ENCODE measurements at regions not wholly inside any gene's neighbourhood (a gene's known extent, or its start where the extent isn't known, plus 50 kb on each side); places are given as distances from the start of the nearest gene placed in this dataset.

DNA sequence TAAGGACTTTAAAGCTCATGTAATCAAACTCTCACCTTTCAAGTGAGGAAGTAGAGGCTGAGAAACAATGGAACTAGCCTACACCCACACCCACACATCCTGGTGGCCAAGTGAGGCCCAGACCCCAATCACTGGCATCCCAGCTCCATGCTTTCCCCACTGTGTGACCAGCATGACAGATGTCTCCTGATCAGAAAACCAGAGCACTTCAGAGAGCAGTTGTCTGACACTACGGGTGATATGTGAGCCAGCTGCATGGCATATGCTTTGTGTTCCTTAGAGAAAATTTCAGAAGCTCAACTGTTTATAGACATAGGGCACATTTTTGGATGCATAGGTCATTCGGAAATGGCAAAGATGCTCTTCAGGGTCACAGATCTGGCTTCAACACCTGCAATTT lies 315.2 kb downstream of the NDFIP2 start:
- Histone ChIP-seq H3K27me3 (ENCODE audit: control insufficient read depth, extremely low read depth, insufficient read depth, low read length) (no peaks in the 10 kb centered on the region), H3K9ac (ENCODE audit: control insufficient read depth, extremely low read depth, insufficient read depth, low read length) (no peak overlapping the region), H3K9me1 (ENCODE audit: control insufficient read depth, extremely low read depth, insufficient read depth, low read length) (no peaks in the 10 kb centered on the region), H3K4me1 (ENCODE audit: control insufficient read depth, extremely low read depth, insufficient read depth, low read length) (peaks cover 4% of the 10 kb centered on the region), H3K27ac (ENCODE audit: control insufficient read depth, insufficient read depth, low read length) (no peak overlapping the region), H3K79me2 (ENCODE audit: control insufficient read depth, insufficient read depth, low read length) (no peaks in the 10 kb centered on the region), H2AFZ (ENCODE audit: control insufficient read depth, low read length) (no peak overlapping the region), H3K4me3 (ENCODE audit: control insufficient read depth in 2 of 3, extremely low read depth in 1 of 3, insufficient read depth in 2 of 3, low read depth in 1 of 3, low read length in 3 of 3) (no peak overlapping the region), H3K9me3 (ENCODE audit: control insufficient read depth, low read depth, low read length) (no peaks in the 10 kb centered on the region), H3K36me3 (ENCODE audit: control insufficient read depth in 2 of 2, extremely low read depth in 1 of 2, insufficient read depth in 2 of 2, low read length in 2 of 2) (no peaks in the 10 kb centered on the region), H4K20me1 (ENCODE audit: control insufficient read depth, extremely low read depth, insufficient read depth, low read length) (no peaks in the 10 kb centered on the region), H3K4me2 (ENCODE audit: control insufficient read depth, extremely low read depth, insufficient read depth, low read depth, low read length) (no peak overlapping the region)
- FAIRE-seq (no peak), DNase-seq (ENCODE audit: low read depth, low spot score) (no peak)
- TF ChIP-seq EZH2 (IDR thresholded peaks at IDR 0.05; ENCODE audit: low read length) (no peak), CTCF (optimal IDR thresholded peaks at IDR 0.05 in 1 of 3, IDR thresholded peaks at IDR 0.05 in 1 of 3, conservative IDR thresholded peaks at IDR 0.05 in 1 of 3; ENCODE audit: extremely low read depth in 1 of 3, insufficient read depth in 2 of 3, low read length in 3 of 3) (no peak)
- dilution Hi-C loops (cut with MboI; ENCODE audit: extremely low pct_ligation_motif_present, low sequenced_read_pairs): no loop called here

- dilution Hi-C loops (cut with MboI; ENCODE audit: extremely low pct_ligation_motif_present, low sequenced_read_pairs): no loop called here
- Histone ChIP-seq H3K9me3 (ENCODE audit: control insufficient read depth, low read depth, low read length) (no peaks in the 10 kb centered on the region), H3K4me2 (ENCODE audit: control insufficient read depth, extremely low read depth, insufficient read depth, low read depth, low read length) (no peak overlapping the region), H3K36me3 (ENCODE audit: control insufficient read depth in 2 of 2, extremely low read depth in 1 of 2, insufficient read depth in 2 of 2, low read length in 2 of 2) (no peaks in the 10 kb centered on the region), H3K9ac (ENCODE audit: control insufficient read depth, extremely low read depth, insufficient read depth, low read length) (no peak overlapping the region), H3K27me3 (ENCODE audit: control insufficient read depth, extremely low read depth, insufficient read depth, low read length) (no peaks in the 10 kb centered on the region), H3K4me1 (ENCODE audit: control insufficient read depth, extremely low read depth, insufficient read depth, low read length) (peaks cover 4% of the 10 kb centered on the region), H4K20me1 (ENCODE audit: control insufficient read depth, extremely low read depth, insufficient read depth, low read length) (no peaks in the 10 kb centered on the region), H3K9me1 (ENCODE audit: control insufficient read depth, extremely low read depth, insufficient read depth, low read length) (no peaks in the 10 kb centered on the region), H3K4me3 (ENCODE audit: control insufficient read depth in 2 of 3, extremely low read depth in 1 of 3, insufficient read depth in 2 of 3, low read depth in 1 of 3, low read length in 3 of 3) (no peak overlapping the region), H3K27ac (ENCODE audit: control insufficient read depth, insufficient read depth, low read length) (no peak overlapping the region), H2AFZ (ENCODE audit: control insufficient read depth, low read length) (no peak overlapping the region), H3K79me2 (ENCODE audit: control insufficient read depth, insufficient read depth, low read length) (no peaks in the 10 kb centered on the region)
- FAIRE-seq (no peak), DNase-seq (ENCODE audit: low read depth, low spot score) (no peak)
- TF ChIP-seq EZH2 (IDR thresholded peaks at IDR 0.05; ENCODE audit: low read length) (no peak), CTCF (optimal IDR thresholded peaks at IDR 0.05 in 1 of 3, IDR thresholded peaks at IDR 0.05 in 1 of 3, conservative IDR thresholded peaks at IDR 0.05 in 1 of 3; ENCODE audit: extremely low read depth in 1 of 3, insufficient read depth in 2 of 3, low read length in 3 of 3) (no peak)
These were observed 314.0 kb downstream of the NDFIP2 start for GRCh38 chr13:79794931-79795330.

Measured in keratinocyte (primary cell).